Adipocyte (in vitro differentiated cells): ENCODE measurements at regions not wholly inside any gene's neighbourhood (a gene's known extent, or its start where the extent isn't known, plus 50 kb on each side); places are given as distances from the start of the nearest gene placed in this dataset.

Experiments used
- DNase-seq: peaks from one replicate; pipeline ENCODE4 v3.0.0-alpha.2; 2015; ENCODE audit warnings: low read depth
- H3K27me3 ChIP-seq: replicated peaks from 2 replicates; pipeline ENCODE4 v1.7.0; 2013; ENCODE audit warnings: mild to moderate bottlenecking, low read length, moderate library complexity; ENCODE audit not compliant: control insufficient read depth, insufficient read depth
- H3K36me3 ChIP-seq: 2 replicates; pipeline ENCODE4 v1.7.0; 2013; ENCODE audit warnings: low read length, mild to moderate bottlenecking, moderate library complexity; ENCODE audit not compliant: control insufficient read depth, insufficient read depth, severe bottlenecking
- H3K4me1 ChIP-seq: 2 replicates; pipeline ENCODE4 v1.7.0; 2013; ENCODE audit warnings: mild to moderate bottlenecking, low read length, moderate library complexity; ENCODE audit not compliant: control insufficient read depth, insufficient read depth
- H3K4me3 ChIP-seq: 2 replicates; pipeline ENCODE4 v1.7.0; 2013; ENCODE audit warnings: mild to moderate bottlenecking, low read length, moderate library complexity
- H3K9ac ChIP-seq: 2 replicates; pipeline ENCODE4 v1.7.0; 2013; ENCODE audit warnings: mild to moderate bottlenecking, low read length, moderate library complexity
- H3K9me3 ChIP-seq: 2 replicates; pipeline ENCODE4 v1.7.0; 2013; ENCODE audit warnings: mild to moderate bottlenecking, low read length, moderate library complexity; ENCODE audit not compliant: control insufficient read depth

DNA sequence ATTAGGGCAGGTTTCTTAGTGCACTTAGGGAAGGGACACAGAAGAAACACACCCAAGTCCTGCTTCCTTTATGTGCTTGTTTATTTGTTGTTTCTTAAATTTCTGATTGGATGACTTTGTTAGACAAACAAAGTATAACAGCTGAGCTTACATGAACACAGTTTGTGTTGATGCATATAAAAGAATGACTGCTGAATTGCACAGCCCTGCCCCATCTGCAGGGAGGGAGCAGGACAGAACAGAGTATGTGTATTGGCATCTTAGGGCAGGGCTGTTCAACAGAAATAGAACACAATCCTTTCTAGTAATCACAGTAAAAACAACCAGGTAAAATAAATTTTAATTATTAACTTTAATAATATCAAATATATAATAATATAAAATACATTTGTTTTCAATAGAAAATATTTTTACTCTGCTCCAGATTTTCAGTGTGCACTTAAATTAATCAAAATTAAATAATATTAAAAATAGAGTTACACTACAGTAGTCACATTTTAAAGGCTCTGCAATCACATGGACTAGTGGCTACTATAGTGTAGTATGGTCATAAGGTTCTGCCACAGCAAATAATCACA is 198.4 kb downstream of the ZNF621 start:
- H3K36me3 ChIP-seq, result no peaks in the 10 kb centered on the region
- no peaks in the 10 kb centered on the region for H3K4me1 ChIP-seq
- no peak for DNase-seq
- peaks cover 5% of the 10 kb centered on the region for H3K9me3 ChIP-seq
- H3K9ac ChIP-seq, result no peak overlapping the region
- H3K4me3 ChIP-seq, result no peak overlapping the region
- no peaks in the 10 kb centered on the region for H3K27me3 ChIP-seq

DNA sequence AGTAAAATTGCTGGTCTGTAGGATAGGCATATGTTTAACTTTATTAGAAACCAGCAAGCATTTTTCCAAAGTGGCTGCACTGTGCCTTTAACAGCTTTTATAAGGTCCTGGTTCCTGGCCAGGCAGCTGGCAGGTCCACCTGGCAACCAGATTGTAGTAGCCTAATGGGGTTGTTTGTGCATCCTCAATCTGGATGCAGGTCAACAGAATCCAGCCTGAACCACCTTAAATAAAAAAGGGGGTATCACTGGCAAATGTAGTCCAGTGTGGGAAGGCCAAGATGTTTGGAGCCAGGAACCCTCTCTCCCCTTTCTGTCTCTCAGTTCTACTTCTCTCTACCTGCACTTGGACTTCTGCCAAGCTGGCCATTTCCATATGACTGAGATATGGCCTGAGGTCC is 200.3 kb downstream of the ZNF621 start:
- Histone ChIP-seq H3K4me1 (no peaks in the 10 kb centered on the region), H3K9ac (no peak overlapping the region), H3K36me3 (no peaks in the 10 kb centered on the region), H3K4me3 (no peak overlapping the region), H3K27me3 (no peaks in the 10 kb centered on the region), H3K9me3 (peaks cover 23% of the 10 kb centered on the region)
- no peak for DNase-seq

- H3K27me3 ChIP-seq, result no peaks in the 10 kb centered on the region
- no peak overlapping the region for H3K9ac ChIP-seq
- H3K9me3 ChIP-seq, result peaks cover 44% of the 10 kb centered on the region
- no peaks in the 10 kb centered on the region for H3K36me3 ChIP-seq
- no peak overlapping the region for H3K4me3 ChIP-seq
- no peaks in the 10 kb centered on the region for H3K4me1 ChIP-seq
- DNase-seq, result no peak
Measured at GRCh38 chr3:40731445-40731844, 206.7 kb downstream of the ZNF621 start.

- no peak for DNase-seq
- H3K9ac ChIP-seq, result no peak overlapping the region
- no peak overlapping the region for H3K4me3 ChIP-seq
- no peaks in the 10 kb centered on the region for H3K36me3 ChIP-seq
- H3K4me1 ChIP-seq, result peaks cover 4% of the 10 kb centered on the region
- H3K27me3 ChIP-seq, result no peaks in the 10 kb centered on the region
- H3K9me3 ChIP-seq, result peaks cover 9% of the 10 kb centered on the region
Measured at GRCh38 chr3:40736943-40737342, 212.2 kb downstream of the ZNF621 start.

- peaks cover 5% of the 10 kb centered on the region for H3K4me1 ChIP-seq
- H3K9ac ChIP-seq, result no peak overlapping the region
- no peak for DNase-seq
- no peaks in the 10 kb centered on the region for H3K36me3 ChIP-seq
- no peaks in the 10 kb centered on the region for H3K27me3 ChIP-seq
- H3K4me3 ChIP-seq, result no peak overlapping the region
- H3K9me3 ChIP-seq, result peaks cover 5% of the 10 kb centered on the region
Measured at GRCh38 chr3:40737343-40737742, 212.6 kb downstream of the ZNF621 start.

GRCh38 chr3:40739971-40740370 is 215.2 kb downstream of the ZNF621 start:
- H3K27me3 ChIP-seq, result no peaks in the 10 kb centered on the region
- H3K4me3 ChIP-seq, result no peak overlapping the region
- no peaks in the 10 kb centered on the region for H3K36me3 ChIP-seq
- H3K9ac ChIP-seq, result no peak overlapping the region
- no peaks in the 10 kb centered on the region for H3K9me3 ChIP-seq
- H3K4me1 ChIP-seq, result peaks cover 5% of the 10 kb centered on the region
- no peak for DNase-seq

DNA sequence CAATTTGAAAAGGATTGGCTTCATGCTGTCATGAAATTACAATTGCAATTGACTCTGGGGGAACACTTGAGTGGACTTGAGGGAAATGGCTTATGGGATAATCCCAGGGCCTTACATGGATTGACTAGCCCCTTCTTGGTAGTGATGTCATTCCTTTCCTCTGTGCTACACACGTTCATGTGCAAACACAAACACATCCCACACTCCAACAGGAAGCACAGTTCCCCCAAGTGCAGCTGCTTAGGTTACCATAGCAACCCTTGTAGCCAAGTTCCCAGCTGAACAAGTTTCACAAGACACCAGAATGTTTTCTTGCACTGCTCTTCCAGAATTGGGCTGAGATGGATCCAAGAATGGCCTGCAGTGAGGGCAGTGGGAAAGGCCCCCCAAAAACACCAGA is 217.0 kb downstream of the ZNF621 start:
- no peak overlapping the region for H3K9ac ChIP-seq
- H3K27me3 ChIP-seq, result peaks cover 4% of the 10 kb centered on the region
- H3K36me3 ChIP-seq, result no peaks in the 10 kb centered on the region
- H3K4me1 ChIP-seq, result peaks cover 5% of the 10 kb centered on the region
- H3K4me3 ChIP-seq, result no peak overlapping the region
- no peaks in the 10 kb centered on the region for H3K9me3 ChIP-seq
- no peak for DNase-seq

- Histone ChIP-seq H3K9ac (no peak overlapping the region), H3K9me3 (no peaks in the 10 kb centered on the region), H3K4me1 (peaks cover 5% of the 10 kb centered on the region), H3K36me3 (no peaks in the 10 kb centered on the region), H3K4me3 (no peak overlapping the region), H3K27me3 (peaks cover 4% of the 10 kb centered on the region)
- DNase-seq, result no peak
Measured at GRCh38 chr3:40745381-40746106, 220.8 kb downstream of the ZNF621 start.

DNA sequence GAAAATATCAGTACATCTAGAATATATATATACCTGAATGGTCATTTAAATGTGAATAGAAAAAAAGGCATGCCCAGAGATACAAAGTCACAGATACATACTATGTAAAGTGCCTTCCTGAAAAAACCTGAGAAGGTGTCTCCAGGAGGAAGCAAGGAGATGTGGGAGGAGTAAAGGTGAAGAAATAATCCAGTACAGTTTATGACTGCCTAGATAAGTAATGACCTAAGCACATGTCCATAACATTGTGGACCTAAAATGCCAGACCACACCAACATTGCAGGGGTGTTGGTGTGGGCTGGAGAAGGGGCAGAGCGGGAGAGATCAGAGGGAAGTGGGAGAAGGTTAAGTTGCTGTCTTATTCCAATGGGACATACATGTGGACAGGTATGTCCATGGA is 226.9 kb downstream of the ZNF621 start:
- Histone ChIP-seq H3K4me3 (no peak overlapping the region), H3K36me3 (no peaks in the 10 kb centered on the region), H3K27me3 (peaks cover 4% of the 10 kb centered on the region), H3K4me1 (no peaks in the 10 kb centered on the region), H3K9me3 (no peaks in the 10 kb centered on the region), H3K9ac (no peak overlapping the region)
- no peak for DNase-seq

DNA sequence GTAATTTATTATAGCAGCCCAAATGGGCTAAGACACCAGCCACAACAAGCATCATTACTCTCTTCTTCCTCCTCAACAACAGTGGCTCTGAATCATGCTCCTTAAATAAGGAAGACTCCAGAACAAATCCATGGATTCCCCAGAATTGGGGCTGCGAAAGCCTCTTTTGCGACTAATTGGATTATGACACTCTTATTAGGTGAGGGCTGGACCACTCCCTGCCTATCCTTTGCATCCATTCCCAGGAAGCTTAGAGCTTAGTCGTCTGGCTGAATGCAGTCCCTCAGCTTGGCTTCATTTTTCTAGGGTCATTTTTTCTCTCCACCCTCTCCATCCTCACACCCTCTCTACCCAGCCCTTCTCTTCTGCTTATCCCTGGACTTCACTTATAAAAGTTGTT is 227.7 kb downstream of the ZNF621 start:
- peaks cover 4% of the 10 kb centered on the region for H3K27me3 ChIP-seq
- no peak overlapping the region for H3K4me3 ChIP-seq
- no peak overlapping the region for H3K9ac ChIP-seq
- H3K36me3 ChIP-seq, result no peaks in the 10 kb centered on the region
- H3K9me3 ChIP-seq, result no peaks in the 10 kb centered on the region
- no peaks in the 10 kb centered on the region for H3K4me1 ChIP-seq
- no peak for DNase-seq

DNA sequence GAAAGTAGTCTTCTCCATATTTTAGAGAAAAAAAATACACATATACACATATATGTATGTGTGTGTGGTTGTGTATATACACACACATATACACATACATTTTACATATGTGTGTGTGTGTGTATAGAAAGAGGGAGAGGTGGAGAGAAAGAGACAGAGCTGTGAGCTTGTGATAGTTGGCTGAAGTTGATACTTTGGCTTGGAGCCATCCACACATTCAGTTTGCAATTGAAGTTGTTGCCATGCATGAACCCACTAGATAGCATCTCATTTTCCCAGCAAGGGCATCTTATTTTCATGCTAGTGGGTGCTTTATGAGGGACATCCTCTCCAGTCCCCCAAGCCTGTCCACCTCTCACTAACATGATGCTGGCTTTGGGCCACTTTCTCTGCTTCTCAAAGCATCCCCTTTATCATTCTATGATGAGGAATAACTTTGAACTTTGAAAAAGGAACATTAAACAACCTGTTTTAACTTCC is 228.6 kb downstream of the ZNF621 start:
- no peak for DNase-seq
- Histone ChIP-seq H3K9me3 (no peaks in the 10 kb centered on the region), H3K36me3 (no peaks in the 10 kb centered on the region), H3K9ac (no peak overlapping the region), H3K27me3 (peaks cover 4% of the 10 kb centered on the region), H3K4me1 (no peaks in the 10 kb centered on the region), H3K4me3 (no peak overlapping the region)

GRCh38 chr3:40753951-40754350 is 229.2 kb downstream of the ZNF621 start:
- H3K27me3 ChIP-seq, result peaks cover 4% of the 10 kb centered on the region
- no peaks in the 10 kb centered on the region for H3K36me3 ChIP-seq
- no peaks in the 10 kb centered on the region for H3K9me3 ChIP-seq
- H3K4me3 ChIP-seq, result no peak overlapping the region
- H3K4me1 ChIP-seq, result no peaks in the 10 kb centered on the region
- DNase-seq, result no peak
- no peak overlapping the region for H3K9ac ChIP-seq
